ENCODE measurements at regions not wholly inside any gene's neighbourhood (a gene's known extent, or its start where the extent isn't known, plus 50 kb on each side); places are given as distances from the start of the nearest gene placed in this dataset.

DNA sequence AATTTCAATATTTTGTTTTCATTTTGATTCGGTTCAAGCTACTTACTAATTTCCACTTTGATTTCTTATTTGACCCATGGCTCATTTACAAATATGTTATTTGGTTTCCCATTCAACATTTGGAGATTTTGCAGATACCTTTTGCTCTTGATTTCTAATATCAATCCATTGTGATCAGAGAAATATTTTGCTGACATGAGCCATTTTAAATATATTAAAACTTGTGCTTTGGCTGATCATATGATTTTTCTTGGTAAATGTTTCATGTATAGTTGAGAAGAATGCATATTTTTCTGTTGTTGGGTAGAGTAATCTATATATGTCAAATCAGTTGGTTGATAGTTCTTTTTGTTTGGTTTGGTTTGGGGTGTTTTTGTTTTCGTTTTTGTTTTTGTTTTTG is 95.0 kb downstream of the GASK1B start:
- TF ChIP-seq, protein P1, sequence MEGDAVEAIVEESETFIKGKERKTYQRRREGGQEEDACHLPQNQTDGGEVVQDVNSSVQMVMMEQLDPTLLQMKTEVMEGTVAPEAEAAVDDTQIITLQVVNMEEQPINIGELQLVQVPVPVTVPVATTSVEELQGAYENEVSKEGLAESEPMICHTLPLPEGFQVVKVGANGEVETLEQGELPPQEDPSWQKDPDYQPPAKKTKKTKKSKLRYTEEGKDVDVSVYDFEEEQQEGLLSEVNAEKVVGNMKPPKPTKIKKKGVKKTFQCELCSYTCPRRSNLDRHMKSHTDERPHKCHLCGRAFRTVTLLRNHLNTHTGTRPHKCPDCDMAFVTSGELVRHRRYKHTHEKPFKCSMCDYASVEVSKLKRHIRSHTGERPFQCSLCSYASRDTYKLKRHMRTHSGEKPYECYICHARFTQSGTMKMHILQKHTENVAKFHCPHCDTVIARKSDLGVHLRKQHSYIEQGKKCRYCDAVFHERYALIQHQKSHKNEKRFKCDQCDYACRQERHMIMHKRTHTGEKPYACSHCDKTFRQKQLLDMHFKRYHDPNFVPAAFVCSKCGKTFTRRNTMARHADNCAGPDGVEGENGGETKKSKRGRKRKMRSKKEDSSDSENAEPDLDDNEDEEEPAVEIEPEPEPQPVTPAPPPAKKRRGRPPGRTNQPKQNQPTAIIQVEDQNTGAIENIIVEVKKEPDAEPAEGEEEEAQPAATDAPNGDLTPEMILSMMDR (conservative IDR thresholded peaks at IDR 0.05; ENCODE audit: low read depth), result no peak
- POLR2A ChIA-PET (ENCODE audit: low non-redundant PET), result no interaction called here

DNA sequence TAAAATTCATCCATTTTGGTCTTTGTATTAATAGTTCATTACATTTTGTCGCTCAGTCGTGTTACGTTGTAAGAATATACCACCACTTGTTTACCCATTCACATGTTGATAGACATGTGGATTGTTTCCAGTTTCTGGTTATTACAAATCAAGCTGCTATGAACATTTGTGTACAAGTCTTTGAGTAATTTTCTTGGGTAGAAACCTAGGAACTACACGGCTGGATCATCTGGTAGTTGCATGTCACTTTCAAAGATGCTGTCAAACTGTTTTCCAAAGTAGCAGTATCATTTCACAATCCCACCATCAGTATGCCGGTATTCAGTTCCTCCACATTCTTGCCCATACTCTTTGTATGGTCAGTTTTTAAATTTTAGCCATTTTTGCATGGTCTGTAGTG is 98.0 kb downstream of the GASK1B start:
- TF ChIP-seq, protein P1 (conservative IDR thresholded peaks at IDR 0.05; ENCODE audit: low read depth), result no peak
- no peak overlapping the region for H3K27ac ChIP-seq
- ChIA-PET CTCF (no interaction called here), POLR2A (ENCODE audit: low non-redundant PET) (no interaction called here)
- DNase-seq (ENCODE audit: low spot score), result no peak

More for the DNA sequence above, 95.0 kb downstream of the GASK1B start:
- DNase-seq (ENCODE audit: low spot score), result no peak
- no peak overlapping the region for H3K27ac ChIP-seq
- CTCF ChIA-PET, result interaction anchor here (0.7 kb wide), 1 partner anchor 99 kb away, joined by 3 read pairs; no protein-coding TSS in a partner anchor

DNA sequence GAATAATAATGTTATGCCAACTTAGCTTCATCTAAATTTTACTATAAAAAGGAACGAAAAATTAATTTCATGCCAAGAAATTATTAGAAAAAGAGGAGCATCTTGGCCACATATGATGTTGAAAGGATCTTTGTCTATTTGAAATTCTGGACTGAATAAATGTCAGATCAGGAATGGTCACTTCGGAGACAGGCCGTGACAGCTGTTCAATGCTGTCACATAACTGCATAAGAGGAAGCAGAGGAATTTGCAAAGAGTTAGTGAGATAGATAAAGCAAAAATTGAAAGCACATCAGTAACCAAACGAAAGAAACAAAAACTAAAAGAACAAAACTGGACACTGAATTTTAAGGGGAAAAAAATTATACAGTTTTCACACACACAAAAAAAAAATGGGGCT is 100.9 kb downstream of the GASK1B start:
- no peak for DNase-seq (ENCODE audit: low spot score)
- ChIA-PET CTCF (no interaction called here), POLR2A (ENCODE audit: low non-redundant PET) (no interaction called here)
- no peak overlapping the region for H3K27ac ChIP-seq
- TF ChIP-seq, protein P1 (conservative IDR thresholded peaks at IDR 0.05; ENCODE audit: low read depth), result no peak

DNA sequence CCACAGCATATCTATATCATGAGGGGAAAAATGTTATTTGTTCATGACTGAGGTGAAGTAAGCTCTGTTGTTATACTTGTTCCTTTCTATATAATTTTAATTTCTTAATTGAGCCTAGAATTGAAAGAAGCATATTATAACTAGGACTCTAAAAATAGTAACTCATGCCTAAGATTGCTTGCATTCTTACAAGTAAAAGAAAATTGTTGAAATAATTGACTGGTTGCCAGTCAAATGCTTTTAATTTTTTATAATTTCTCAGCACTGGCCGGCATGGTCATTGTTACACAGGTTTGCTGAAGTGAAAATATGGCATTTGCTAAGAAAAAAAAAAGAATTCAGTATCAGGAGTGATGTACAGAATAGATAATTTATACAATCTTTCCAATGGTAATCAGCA is 104.8 kb downstream of the GASK1B start:
- no peak for DNase-seq (ENCODE audit: low spot score)
- POLR2A ChIA-PET (ENCODE audit: low non-redundant PET), result no interaction called here
- TF ChIP-seq, protein P1 (conservative IDR thresholded peaks at IDR 0.05; ENCODE audit: low read depth), result no peak
- CTCF ChIA-PET, result interaction anchor here (0.6 kb wide), 1 partner anchor 847 kb away, joined by 8 read pairs; no protein-coding TSS in a partner anchor
- no peak overlapping the region for H3K27ac ChIP-seq

DNA sequence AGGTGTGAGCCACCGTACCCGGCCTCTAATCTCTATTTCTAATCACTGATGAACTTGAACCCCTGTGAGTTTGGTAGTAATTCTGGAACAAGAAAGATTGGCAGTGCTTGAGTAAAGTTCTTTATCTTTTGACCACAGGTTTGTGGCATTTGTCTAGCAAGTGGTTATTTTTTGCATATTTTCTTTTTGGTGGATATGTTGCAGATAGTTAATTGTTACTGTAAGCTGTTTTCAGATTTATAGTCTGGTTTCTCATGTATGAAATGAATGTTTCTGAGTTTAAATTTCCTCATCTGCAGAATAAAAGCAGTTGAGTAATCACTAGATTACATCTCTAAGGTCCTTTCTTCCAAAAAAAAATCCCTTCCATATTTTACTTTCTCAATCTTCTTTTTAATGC is 105.2 kb downstream of the GASK1B start:
- ChIA-PET POLR2A (ENCODE audit: low non-redundant PET) (no interaction called here), CTCF (no interaction called here)
- no peak for DNase-seq (ENCODE audit: low spot score)
- H3K27ac ChIP-seq, result no peak overlapping the region
- TF ChIP-seq, protein P1 (conservative IDR thresholded peaks at IDR 0.05; ENCODE audit: low read depth), result no peak

DNA sequence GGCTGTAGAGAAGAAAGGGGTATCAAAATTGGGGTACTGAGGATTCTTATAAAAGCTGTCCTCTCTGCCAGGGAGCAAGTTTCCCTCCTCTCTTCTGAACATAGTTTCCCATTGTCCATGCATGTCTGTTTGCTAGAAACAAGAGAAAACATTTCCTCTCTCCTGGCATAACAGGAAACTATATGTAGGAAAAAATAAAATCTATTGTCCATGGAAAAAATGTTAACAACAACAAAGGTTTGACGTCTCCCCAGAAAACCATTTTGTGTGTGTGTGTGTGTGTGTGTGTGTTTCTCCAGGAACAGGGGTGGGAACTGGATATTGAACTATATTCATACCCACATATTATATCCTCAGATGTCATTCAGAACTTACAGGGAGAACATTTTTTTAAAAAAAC is 107.2 kb downstream of the GASK1B start:
- CTCF ChIA-PET, result no interaction called here
- no peak overlapping the region for H3K27ac ChIP-seq
- TF ChIP-seq, protein P1 (conservative IDR thresholded peaks at IDR 0.05; ENCODE audit: low read depth), result no peak
- POLR2A ChIA-PET (ENCODE audit: low non-redundant PET), result no interaction called here
- no peak for DNase-seq (ENCODE audit: low spot score)

DNA sequence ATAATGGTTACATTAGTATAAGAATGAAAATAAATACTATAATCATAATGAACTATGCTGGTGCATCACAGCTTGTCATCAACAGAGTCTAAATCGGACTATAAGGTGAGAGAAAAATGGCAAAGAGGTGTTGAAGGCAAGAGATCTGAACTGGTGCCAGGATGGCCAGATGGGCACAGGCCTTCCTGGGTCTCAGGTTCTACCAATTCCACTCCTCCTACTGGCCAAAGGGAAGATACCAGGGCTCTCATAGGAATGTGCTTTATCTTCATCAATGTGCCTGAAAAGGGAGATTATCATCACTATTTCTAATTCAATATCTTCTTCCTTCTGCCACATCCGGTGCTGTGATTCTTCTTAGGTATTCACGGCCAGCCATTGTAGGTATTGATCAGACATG is 107.6 kb downstream of the GASK1B start:
- H3K27ac ChIP-seq, result no peak overlapping the region
- ChIA-PET POLR2A (ENCODE audit: low non-redundant PET) (no interaction called here), CTCF (no interaction called here)
- no peak for DNase-seq (ENCODE audit: low spot score)
- TF ChIP-seq, protein P1 (conservative IDR thresholded peaks at IDR 0.05; ENCODE audit: low read depth), result no peak

Measured in RWPE1 (cell line).